D721Med (cell line): ENCODE measurements at regions not wholly inside any gene's neighbourhood (a gene's known extent, or its start where the extent isn't known, plus 50 kb on each side); places are given as distances from the start of the nearest gene placed in this dataset.

Experiments used
- DNase-seq: peaks from one replicate; pipeline ENCODE4 v3.0.0; 2011; ENCODE audit warnings: low spot score; ENCODE audit not compliant: insufficient read length
- FAIRE-seq: peaks from 2 replicates; lab custom pipeline; 2011; peaks lifted over from hg19 to GRCh38; lab: Jason Lieb, UNC
- TF ChIP-seq, protein P1 (sequence below): IDR thresholded peaks from 2 replicates; pipeline ENCODE4 v1.5.1; 2012; ENCODE audit warnings: mild to moderate bottlenecking, control low read depth; ENCODE audit not compliant: insufficient read depth; ENCODE audit errors: missing control alignments

DNA sequence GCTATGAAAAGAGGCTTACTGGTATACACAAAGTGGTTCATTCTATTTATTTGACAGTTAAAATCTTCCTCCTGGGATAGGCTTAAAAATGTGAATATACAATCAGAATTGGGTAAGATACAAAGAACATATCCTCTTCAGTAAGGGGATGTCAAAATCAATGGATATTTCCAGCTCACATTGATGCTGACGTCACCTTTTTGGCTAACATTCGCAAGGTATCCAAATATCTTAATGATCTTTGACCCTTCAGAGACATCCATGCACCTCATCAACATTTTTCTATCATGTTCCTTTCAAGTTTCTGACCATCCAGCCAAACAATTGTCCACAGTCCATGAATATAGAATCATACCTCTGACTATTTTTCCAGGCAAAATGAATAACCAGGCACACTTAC lies 697.3 kb downstream of the NR2F2 start:
- TF ChIP-seq, protein P1, sequence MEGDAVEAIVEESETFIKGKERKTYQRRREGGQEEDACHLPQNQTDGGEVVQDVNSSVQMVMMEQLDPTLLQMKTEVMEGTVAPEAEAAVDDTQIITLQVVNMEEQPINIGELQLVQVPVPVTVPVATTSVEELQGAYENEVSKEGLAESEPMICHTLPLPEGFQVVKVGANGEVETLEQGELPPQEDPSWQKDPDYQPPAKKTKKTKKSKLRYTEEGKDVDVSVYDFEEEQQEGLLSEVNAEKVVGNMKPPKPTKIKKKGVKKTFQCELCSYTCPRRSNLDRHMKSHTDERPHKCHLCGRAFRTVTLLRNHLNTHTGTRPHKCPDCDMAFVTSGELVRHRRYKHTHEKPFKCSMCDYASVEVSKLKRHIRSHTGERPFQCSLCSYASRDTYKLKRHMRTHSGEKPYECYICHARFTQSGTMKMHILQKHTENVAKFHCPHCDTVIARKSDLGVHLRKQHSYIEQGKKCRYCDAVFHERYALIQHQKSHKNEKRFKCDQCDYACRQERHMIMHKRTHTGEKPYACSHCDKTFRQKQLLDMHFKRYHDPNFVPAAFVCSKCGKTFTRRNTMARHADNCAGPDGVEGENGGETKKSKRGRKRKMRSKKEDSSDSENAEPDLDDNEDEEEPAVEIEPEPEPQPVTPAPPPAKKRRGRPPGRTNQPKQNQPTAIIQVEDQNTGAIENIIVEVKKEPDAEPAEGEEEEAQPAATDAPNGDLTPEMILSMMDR = no peak
- no peak for FAIRE-seq

DNA sequence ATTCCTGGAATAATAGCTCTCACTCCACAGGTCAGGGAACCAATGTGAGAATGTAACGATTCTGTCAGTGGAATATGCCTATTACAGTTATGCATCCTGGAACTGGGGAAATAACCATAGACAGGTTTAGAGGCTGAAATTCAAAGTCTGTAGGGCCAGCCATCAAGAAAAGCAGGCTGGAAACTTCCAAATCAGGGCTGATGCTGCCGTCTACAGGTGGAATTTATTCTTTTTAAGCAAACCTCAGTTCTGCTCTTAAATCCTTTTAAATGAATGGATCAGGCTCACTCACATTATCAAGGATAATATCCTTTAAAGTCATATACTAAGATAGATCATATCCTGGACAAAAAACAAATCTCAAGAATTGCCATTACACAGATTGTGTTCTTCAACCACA lies 699.8 kb downstream of the NR2F2 start:
- no peak for FAIRE-seq
- DNase-seq = no peak
- TF ChIP-seq, protein P1 = no peak

More for the DNA sequence above, 697.3 kb downstream of the NR2F2 start:
- DNase-seq = no peak

DNA sequence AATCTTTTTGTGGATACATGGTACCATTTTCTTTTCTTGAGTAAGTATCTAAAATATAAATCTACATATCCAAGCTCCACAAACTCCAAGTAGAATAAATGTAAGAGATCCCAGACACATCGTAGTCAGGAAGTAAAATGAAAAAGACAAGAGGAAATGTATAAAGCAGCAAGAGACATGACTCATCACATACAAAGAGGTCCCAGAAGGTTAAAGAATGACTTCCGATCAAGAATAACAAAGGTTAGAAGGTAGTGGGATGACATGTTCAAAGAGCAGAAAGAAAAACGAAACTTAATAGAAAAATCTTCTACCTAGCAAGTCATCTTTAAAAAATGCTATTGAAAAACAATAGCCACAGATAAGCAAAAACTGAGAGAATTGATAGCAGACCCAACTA lies 705.8 kb downstream of the NR2F2 start:
- FAIRE-seq (no peak), DNase-seq (no peak)
- TF ChIP-seq, protein P1 = no peak

DNA sequence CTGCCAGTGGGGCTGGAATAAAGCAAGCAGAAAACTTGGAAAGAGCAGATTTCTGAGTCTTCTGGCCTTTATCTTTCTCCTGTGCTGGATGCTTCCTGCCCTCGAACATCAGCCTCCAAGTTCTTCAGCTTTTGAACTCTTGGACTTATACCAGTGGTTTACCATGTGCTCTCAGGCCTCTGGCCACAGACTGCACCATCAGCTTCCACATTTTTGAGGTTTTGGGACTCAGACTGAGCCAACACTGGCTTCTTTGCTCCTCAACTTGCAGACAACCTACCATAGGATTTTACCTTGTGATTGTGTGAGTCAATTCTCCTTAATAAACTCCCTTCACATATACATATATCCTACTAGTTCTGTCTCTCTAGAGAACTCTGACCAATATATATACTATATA lies 706.6 kb downstream of the NR2F2 start:
- TF ChIP-seq, protein P1 = no peak
- no peak for FAIRE-seq
- no peak for DNase-seq

DNA sequence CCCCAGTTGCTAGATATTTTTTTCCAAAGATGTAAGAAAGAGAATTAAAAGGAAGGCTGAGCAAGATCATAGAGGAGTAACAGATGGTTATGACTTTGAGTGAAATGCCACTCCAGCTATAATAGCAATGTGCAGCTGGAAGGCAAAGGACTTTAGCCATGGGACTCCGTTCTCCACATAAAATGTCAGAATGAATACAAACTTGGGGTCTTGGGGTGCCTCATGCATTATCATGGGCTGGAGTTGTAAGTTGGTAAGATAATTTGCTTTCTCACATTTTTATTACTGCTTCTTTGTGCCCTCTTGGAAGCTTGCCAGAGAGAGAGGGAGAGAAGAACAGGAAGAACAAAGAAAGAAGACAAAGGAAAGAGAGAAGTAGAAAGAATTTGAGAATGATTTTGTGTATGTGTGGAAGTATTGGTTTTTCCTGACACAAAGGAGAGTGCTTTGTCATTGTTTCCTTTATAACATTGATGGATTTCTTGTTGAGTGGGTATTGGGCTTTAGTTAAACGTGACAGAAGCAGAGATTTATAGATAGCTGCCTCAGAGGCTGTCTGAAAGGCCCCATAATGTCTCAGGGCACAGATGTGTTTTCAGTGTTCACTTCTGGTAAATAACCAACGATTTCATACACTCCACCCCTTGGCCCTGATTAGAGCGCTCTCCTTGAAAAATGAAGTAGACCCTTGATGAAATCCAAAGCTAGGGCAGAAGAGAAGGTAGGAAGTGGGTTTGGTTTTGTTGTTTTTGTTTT lies 715.3 kb downstream of the NR2F2 start:
- DNase-seq (no peak), FAIRE-seq (no peak)
- TF ChIP-seq, protein P1 = no peak

DNA sequence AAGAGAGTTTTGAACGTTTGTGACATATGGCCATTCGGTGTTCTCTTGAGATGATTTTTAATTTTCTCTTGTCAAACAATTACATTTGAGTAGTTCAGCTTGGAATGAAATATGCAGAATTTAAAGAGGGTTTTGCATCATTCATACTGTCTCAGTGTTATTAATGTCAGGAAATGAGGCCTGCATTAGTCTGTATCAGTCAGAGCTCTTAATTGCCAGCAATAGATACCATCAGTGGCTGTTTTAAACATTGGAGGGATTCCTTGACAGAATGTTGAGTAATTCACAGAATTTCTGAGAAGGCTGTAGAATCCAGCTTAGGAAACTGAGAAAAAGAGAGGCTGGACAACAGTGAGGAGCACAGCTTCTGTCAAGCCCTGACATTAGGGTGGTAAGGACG lies 722.0 kb downstream of the NR2F2 start:
- no peak for FAIRE-seq
- TF ChIP-seq, protein P1 = no peak
- no peak for DNase-seq

DNA sequence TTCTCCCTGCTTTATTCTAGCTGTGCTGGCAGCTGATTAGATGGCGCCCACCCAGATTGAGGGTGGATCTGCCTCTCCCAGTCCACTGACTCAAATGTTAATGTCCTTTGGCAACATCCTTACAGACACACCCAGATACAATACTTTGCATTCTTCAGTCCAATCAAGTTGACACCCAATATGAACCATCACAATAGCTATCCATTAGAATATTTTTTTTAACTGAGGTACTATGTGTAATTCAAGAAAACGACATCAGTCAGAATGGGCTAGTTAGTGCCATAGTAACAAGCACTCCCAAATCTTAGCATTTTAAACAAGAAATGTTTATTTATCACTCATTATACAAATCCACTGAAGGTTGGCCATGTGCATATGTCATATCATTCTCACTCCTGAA lies 723.1 kb downstream of the NR2F2 start:
- TF ChIP-seq, protein P1 = no peak
- FAIRE-seq = no peak
- DNase-seq = no peak
